ENCODE measurements at regions not wholly inside any gene's neighbourhood (a gene's known extent, or its start where the extent isn't known, plus 50 kb on each side); places are given as distances from the start of the nearest gene placed in this dataset.

GRCh38 chr9:11893331-11893730, 799.9 kb upstream of the TYRP1 start:
- TF ChIP-seq CTCF (IDR thresholded peaks at IDR 0.05) (no peak), POLR2A (IDR thresholded peaks at IDR 0.05) (no peak)
